Type B pancreatic cell (in vitro differentiated cells): ENCODE measurements at regions not wholly inside any gene's neighbourhood (a gene's known extent, or its start where the extent isn't known, plus 50 kb on each side); places are given as distances from the start of the nearest gene placed in this dataset.

Source experiments
- DNase-seq: peaks from one replicate; pipeline ENCODE4 v3.0.0; 2021; ENCODE audit warnings: mixed read lengths; ENCODE audit not compliant: unreplicated experiment; ENCODE audit errors: extremely low spot score
- H3K27ac Mint-ChIP-seq: 2 replicates; pipeline ENCODE4 v1.8.0; 2021; ENCODE audit warnings: mild to moderate bottlenecking, mixed read lengths
- H3K27me3 Mint-ChIP-seq: 2 replicates; pipeline ENCODE4 v1.8.0; 2021; ENCODE audit warnings: mixed read lengths
- H3K36me3 Mint-ChIP-seq: 2 replicates; pipeline ENCODE4 v1.8.0; 2021; ENCODE audit warnings: mixed read lengths
- H3K4me1 Mint-ChIP-seq: one replicate; pipeline ENCODE4 v1.8.0; 2021; ENCODE audit warnings: mixed read lengths; ENCODE audit not compliant: unreplicated experiment
- H3K4me3 Mint-ChIP-seq: 2 replicates; pipeline ENCODE4 v1.8.0; 2021; ENCODE audit warnings: mild to moderate bottlenecking, mixed read lengths
- H3K9me3 Mint-ChIP-seq: 2 replicates; pipeline ENCODE4 v1.8.0; 2021; ENCODE audit warnings: mixed read lengths
- TF ChIP-seq, protein P1 (sequence below): fragments of 200-600 bp; sonication (generic); conservative IDR thresholded peaks from 2 replicates; pipeline ENCODE4 v1.5.0; 2021; ENCODE audit warnings: antibody characterized with exemption, mild to moderate bottlenecking

DNA sequence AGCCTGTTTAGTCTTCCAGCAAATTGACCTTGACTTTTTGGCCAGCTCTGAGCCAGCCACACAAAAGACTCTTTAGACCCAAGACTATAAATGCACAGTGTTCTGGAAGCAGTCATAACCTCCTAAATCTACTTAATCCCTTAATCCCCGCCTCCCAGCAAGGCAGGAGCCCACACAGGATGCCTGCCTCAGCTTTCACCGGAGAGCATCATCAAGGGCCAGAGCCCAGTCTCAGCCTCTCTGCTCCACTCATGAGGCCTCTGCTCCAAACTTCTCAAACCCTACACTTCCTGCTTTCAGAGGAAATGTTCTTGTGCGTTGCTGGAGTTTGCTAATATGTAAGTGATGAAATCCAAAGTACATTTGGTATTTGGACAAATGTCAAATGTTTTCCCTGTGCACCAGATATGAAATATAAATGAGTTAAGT is 57.9 kb upstream of the FSHB start:
- TF ChIP-seq, protein P1, sequence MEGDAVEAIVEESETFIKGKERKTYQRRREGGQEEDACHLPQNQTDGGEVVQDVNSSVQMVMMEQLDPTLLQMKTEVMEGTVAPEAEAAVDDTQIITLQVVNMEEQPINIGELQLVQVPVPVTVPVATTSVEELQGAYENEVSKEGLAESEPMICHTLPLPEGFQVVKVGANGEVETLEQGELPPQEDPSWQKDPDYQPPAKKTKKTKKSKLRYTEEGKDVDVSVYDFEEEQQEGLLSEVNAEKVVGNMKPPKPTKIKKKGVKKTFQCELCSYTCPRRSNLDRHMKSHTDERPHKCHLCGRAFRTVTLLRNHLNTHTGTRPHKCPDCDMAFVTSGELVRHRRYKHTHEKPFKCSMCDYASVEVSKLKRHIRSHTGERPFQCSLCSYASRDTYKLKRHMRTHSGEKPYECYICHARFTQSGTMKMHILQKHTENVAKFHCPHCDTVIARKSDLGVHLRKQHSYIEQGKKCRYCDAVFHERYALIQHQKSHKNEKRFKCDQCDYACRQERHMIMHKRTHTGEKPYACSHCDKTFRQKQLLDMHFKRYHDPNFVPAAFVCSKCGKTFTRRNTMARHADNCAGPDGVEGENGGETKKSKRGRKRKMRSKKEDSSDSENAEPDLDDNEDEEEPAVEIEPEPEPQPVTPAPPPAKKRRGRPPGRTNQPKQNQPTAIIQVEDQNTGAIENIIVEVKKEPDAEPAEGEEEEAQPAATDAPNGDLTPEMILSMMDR: no peak
- H3K27me3 Mint-ChIP-seq: no peaks in the 10 kb centered on the region
- no peak overlapping the region for H3K4me3 Mint-ChIP-seq
- H3K36me3 Mint-ChIP-seq: no peaks in the 10 kb centered on the region
- DNase-seq: no peak
- peaks cover 4% of the 10 kb centered on the region for H3K9me3 Mint-ChIP-seq
- H3K27ac Mint-ChIP-seq: no peak overlapping the region
- peaks cover 27% of the 10 kb centered on the region for H3K4me1 Mint-ChIP-seq

DNA sequence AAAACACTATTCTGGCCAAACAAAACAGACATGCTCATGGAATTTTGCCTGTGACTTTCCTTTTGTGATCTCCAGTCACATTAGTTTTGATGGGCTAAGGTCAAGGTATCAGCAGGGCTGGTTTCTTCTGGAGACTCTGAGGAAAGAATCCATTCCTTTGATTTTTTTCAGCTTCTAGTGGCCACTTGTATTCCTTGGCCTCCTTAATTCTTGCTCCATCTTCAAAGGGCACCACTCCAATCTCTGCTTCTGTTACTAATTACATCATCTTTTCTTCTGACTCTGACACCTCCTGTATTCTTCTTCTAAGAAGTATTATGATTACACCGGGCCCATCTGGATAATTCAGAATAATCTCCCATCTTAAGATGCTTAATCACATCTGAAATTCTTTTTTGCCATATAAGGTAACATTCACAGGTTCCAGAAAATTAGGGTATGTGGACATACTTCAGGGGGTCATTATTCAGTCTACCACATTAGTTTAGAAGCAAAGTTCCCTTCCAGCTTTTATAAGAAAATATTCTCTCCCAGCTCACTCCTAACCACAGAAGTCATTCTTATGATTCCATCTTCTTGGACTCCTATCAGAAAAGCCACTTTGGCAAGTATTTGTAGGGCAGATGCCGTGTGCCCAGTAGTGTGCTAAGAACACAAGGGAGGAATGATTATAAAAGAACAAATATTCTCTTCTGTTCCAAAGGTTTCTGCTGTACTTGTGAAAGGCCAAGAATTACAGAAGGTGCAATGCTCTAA is 56.4 kb upstream of the FSHB start:
- no peak overlapping the region for H3K4me3 Mint-ChIP-seq
- no peaks in the 10 kb centered on the region for H3K36me3 Mint-ChIP-seq
- TF ChIP-seq, protein P1: no peak
- peaks cover 27% of the 10 kb centered on the region for H3K4me1 Mint-ChIP-seq
- no peaks in the 10 kb centered on the region for H3K27me3 Mint-ChIP-seq
- no peak for DNase-seq
- H3K9me3 Mint-ChIP-seq: peaks cover 4% of the 10 kb centered on the region
- H3K27ac Mint-ChIP-seq: no peak overlapping the region
